ENCODE measurements at regions not wholly inside any gene's neighbourhood (a gene's known extent, or its start where the extent isn't known, plus 50 kb on each side); places are given as distances from the start of the nearest gene placed in this dataset.
"Not testable (repeated sequence)": the region's sequence is repeated elsewhere in the genome, so short reads cannot be mapped to it uniquely, and the experiment has no call there.

- H3K36me3 Mint-ChIP-seq (ENCODE audit: low read depth); H3K4me3 Mint-ChIP-seq; H3K27me3 Mint-ChIP-seq; H3K27ac Mint-ChIP-seq; H3K4me1 Mint-ChIP-seq; ATAC-seq; DNase-seq: not testable (repeated sequence)
- H3K9me3 Mint-ChIP-seq, result peaks cover 24% of the 10 kb centered on the region
Observed at GRCh38 chr11:22127981-22128380, 64.9 kb upstream of the ANO5 start.

- Mint-ChIP-seq H3K9me3 (peaks cover 24% of the 10 kb centered on the region), H3K27ac (no peak overlapping the region), H3K36me3 (ENCODE audit: low read depth) (no peaks in the 10 kb centered on the region), H3K27me3 (no peaks in the 10 kb centered on the region), H3K4me3 (no peak overlapping the region), H3K4me1 (no peaks in the 10 kb centered on the region)
- no peak for DNase-seq
- no peak for ATAC-seq
Observed at GRCh38 chr11:22130462-22131053, 62.3 kb upstream of the ANO5 start.

GRCh38 chr11:22133776-22134175 lies 59.1 kb upstream of the ANO5 start:
- Mint-ChIP-seq H3K4me3 (no peak overlapping the region), H3K9me3 (peaks cover 5% of the 10 kb centered on the region), H3K27me3 (no peaks in the 10 kb centered on the region), H3K4me1 (no peaks in the 10 kb centered on the region), H3K27ac (no peak overlapping the region), H3K36me3 (ENCODE audit: low read depth) (no peaks in the 10 kb centered on the region)
- ATAC-seq (no peak), DNase-seq (no peak)

GRCh38 chr11:22138264-22138663 lies 54.6 kb upstream of the ANO5 start:
- Mint-ChIP-seq H3K4me3 (no peak overlapping the region), H3K9me3 (peaks cover 6% of the 10 kb centered on the region), H3K36me3 (ENCODE audit: low read depth) (no peaks in the 10 kb centered on the region), H3K27ac (no peak overlapping the region), H3K27me3 (no peaks in the 10 kb centered on the region), H3K4me1 (no peaks in the 10 kb centered on the region)
- ATAC-seq (no peak), DNase-seq (no peak)

Measured in activated naive CD8-positive, alpha-beta T cell treated with anti-CD3 and anti-CD28 coated beads, Interleukin-2, amount 50 U/mL, for 24 hours (primary cell).